ENCODE measurements at regions not wholly inside any gene's neighbourhood (a gene's known extent, or its start where the extent isn't known, plus 50 kb on each side); places are given as distances from the start of the nearest gene placed in this dataset.

DNA sequence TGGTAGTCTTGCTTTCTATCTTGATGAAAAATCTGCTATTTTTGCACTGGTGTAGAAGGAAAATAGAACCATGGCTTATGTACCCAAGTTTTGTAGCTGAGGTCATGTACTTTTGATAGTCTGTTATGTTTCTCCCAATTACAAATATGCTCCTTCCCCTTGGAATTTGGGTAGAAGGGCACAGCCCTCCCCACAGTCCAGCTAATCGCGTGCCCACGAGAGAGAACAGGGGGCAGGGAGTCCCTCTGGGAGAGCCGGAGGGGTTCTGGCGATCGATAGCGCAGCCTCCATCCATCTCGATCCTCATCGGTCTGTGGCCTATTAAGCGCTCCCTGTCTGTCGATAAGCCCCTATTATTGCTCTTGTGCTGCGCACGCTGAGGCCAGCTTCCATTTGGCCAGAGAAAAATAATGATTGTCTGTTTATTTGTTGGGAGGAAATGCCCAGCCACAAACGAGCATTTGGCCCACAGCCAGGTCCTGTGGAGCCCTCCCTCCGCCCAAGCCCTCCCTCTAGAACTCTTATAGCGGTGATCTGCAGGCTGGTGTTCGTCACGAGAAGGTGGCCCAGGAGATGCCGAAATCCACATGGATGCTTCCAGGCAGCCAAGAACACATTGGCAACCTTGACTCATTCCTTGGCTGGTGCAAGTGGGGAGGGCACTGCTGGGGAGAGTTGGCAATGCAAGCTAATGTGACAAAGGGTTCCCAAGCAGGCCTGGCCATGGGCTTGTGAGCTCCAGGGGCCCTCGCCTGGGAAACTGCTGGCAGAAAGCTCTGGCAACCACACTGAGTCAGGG lies 134.7 kb upstream of the TNR start:
- no peak for DNase-seq (ENCODE audit: low read depth)
- TF ChIP-seq, protein P1, sequence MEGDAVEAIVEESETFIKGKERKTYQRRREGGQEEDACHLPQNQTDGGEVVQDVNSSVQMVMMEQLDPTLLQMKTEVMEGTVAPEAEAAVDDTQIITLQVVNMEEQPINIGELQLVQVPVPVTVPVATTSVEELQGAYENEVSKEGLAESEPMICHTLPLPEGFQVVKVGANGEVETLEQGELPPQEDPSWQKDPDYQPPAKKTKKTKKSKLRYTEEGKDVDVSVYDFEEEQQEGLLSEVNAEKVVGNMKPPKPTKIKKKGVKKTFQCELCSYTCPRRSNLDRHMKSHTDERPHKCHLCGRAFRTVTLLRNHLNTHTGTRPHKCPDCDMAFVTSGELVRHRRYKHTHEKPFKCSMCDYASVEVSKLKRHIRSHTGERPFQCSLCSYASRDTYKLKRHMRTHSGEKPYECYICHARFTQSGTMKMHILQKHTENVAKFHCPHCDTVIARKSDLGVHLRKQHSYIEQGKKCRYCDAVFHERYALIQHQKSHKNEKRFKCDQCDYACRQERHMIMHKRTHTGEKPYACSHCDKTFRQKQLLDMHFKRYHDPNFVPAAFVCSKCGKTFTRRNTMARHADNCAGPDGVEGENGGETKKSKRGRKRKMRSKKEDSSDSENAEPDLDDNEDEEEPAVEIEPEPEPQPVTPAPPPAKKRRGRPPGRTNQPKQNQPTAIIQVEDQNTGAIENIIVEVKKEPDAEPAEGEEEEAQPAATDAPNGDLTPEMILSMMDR (conservative IDR thresholded peaks at IDR 0.05; ENCODE audit: low read depth, low read length): no peak
- H3K4me3 ChIP-seq (ENCODE audit: low read length): no peak overlapping the region

DNA sequence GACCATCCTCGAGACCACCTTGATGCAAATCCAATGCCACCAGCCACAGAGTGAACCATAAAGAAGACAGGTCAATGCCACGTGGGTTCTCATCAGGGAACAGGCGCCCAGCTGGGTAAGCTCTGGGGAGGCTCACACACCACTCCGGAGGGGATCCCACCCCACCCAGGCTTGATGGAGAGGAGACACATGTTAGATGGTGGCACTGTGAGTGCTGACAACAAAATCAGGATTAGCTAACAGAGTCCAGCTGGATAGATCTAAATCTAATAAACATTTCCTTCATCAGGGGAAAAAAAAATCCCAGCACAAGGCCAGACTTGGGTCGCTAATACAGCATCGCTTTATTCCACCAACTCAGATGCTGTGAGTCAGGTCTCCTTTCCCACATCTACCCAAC lies 132.2 kb upstream of the TNR start:
- TF ChIP-seq, protein P1 (conservative IDR thresholded peaks at IDR 0.05; ENCODE audit: low read depth, low read length): no peak
- DNase-seq (ENCODE audit: low read depth): no peak
- no peak overlapping the region for H3K4me3 ChIP-seq (ENCODE audit: low read length)

DNA sequence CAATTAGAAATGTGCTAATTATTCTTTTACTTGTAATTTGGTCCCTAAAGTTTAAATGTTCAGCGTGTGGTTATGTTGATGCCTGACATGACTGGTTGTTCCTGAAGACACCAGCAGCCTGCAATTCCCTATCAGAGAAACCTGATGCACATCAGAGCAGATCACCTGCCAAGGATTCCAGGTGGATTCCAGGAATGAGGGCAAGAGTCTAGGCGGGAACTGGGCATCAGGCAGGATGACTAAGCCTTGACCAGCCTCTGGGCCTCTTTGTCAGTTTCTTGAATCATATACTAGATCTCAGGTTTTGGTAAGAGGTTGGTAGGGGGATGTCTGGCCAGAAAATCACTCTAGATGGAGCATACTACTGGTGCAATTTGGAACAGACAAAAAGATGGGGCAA lies 130.7 kb upstream of the TNR start:
- H3K4me3 ChIP-seq (ENCODE audit: low read length): no peak overlapping the region
- DNase-seq (ENCODE audit: low read depth): no peak
- TF ChIP-seq, protein P1 (conservative IDR thresholded peaks at IDR 0.05; ENCODE audit: low read depth, low read length): no peak

DNA sequence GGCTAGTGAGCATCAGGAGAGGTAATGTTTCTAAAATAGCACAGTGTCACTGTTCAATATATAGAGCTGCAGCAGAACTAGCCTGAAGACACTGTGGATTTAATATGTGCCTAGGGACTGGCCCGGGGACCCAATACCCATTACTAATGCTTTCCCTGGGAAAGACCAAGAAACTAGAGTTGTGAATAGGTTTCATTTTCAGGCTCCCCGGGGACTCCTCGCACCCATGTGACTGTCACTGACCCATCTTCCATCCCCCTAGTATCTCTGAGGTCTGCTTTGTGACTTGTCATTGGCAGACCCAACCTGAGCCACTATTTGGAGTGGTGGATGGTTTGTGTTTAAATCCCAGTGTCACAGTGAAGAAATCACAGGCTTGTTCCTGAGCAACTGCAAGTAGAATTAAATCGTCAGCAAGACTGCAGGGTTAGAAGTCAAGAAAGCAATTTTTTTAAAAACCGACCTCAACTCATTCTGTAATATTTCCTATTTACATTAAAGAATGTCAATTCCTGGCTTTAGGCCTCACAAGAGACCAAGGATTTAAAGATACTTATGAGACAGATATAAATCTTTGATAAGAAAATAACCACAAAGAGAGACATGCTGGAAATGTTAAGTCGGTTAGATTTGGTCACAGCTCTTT lies 130.0 kb upstream of the TNR start:
- H3K4me3 ChIP-seq (ENCODE audit: low read length): no peak overlapping the region
- TF ChIP-seq, protein P1 (conservative IDR thresholded peaks at IDR 0.05; ENCODE audit: low read depth, low read length): no peak
- no peak for DNase-seq (ENCODE audit: low read depth)

DNA sequence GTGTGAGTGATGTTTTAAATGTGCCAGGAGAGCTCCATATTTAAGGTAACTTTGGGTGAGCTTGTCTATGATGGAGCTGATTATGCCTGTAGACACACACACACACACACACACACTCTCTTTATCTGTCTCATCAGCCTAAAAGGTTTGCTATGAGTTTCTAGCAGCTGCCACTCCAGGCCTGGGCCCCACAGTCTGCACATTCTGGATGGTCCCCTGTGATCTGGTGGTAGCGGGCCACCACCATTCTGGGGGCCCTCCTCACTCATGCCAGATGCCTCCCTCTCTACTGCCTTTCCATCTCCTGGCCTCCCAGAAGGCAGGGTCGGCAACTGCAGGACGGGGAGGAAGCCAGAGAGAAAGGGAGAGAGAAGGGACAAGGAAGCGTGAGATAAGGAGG lies 129.2 kb upstream of the TNR start:
- TF ChIP-seq, protein P1 (conservative IDR thresholded peaks at IDR 0.05; ENCODE audit: low read depth, low read length): no peak
- no peak overlapping the region for H3K4me3 ChIP-seq (ENCODE audit: low read length)
- no peak for DNase-seq (ENCODE audit: low read depth)

DNA sequence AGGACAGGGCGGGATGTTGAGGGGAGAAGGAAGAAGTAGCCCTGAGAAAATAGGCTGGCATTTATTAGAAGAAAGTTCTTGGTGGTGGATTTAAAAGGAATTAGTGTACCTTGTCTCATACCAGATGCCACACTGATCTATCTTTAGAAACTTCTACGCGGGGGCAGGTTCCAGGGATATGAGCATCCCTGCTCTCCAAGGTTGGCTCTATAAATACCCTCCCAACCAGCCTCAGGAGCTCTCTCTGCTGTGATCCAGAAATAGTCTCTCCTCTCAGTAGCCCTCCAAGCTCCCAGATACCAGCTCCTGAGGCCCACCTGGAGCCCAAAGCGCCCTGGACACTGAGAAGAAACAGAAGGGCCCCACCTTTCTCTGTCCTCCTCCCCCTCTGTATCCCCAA lies 128.3 kb upstream of the TNR start:
- TF ChIP-seq, protein P1 (conservative IDR thresholded peaks at IDR 0.05; ENCODE audit: low read depth, low read length): no peak
- H3K4me3 ChIP-seq (ENCODE audit: low read length): no peak overlapping the region
- DNase-seq (ENCODE audit: low read depth): no peak

DNA sequence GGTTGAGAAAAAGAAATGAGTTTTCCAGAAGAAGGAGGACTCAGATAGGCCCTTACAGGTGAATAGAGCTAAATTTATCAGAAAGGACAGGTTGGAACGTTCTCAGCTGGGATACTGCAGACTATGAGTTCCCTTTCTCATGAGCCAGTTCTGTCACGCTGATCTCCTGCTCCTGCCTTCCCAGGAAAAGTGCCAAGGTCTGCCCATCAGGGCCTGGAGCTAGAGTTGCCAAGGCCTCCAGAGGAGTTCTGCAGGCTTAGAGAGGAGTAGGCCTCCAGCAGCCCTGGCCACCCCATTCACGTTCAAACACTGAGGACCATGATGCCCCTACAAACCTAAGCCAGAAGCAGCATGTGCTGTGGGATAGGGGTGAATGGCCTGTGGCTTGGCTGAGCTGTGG lies 126.8 kb upstream of the TNR start:
- DNase-seq (ENCODE audit: low read depth): no peak
- TF ChIP-seq, protein P1 (conservative IDR thresholded peaks at IDR 0.05; ENCODE audit: low read depth, low read length): no peak
- H3K4me3 ChIP-seq (ENCODE audit: low read length): no peak overlapping the region
